ENCODE measurements at regions not wholly inside any gene's neighbourhood (a gene's known extent, or its start where the extent isn't known, plus 50 kb on each side); places are given as distances from the start of the nearest gene placed in this dataset.

GRCh38 chr3:117618462-117618861, 908.9 kb downstream of the TUSC7 start:
- Histone ChIP-seq H4K20me1 (ENCODE audit: insufficient read depth, low read length) (no peaks in the 10 kb centered on the region), H3K4me1 (ENCODE audit: low read length) (peaks cover 42% of the 10 kb centered on the region), H3K79me2 (ENCODE audit: low read length) (no peaks in the 10 kb centered on the region), H3K9me2 (replicated peaks; ENCODE audit: insufficient read depth, low read length) (no peaks in the 10 kb centered on the region), H3K4me2 (ENCODE audit: low read depth, low read length) (no peak overlapping the region), H2AFZ (ENCODE audit: low read length) (no peak overlapping the region), H3K9ac (ENCODE audit: low read length) (no peak overlapping the region), H3K27ac (ENCODE audit: low read length) (no peak overlapping the region), H3K27me3 (replicated peaks; ENCODE audit: insufficient read depth, low read length) (no peaks in the 10 kb centered on the region), H3K9me3 (replicated peaks; ENCODE audit: insufficient read depth, low read length) (no peaks in the 10 kb centered on the region), H3K4me3 (ENCODE audit: low read length) (no peak overlapping the region), H3K36me3 (replicated peaks; ENCODE audit: insufficient read depth, low read length) (no peaks in the 10 kb centered on the region), H3F3A (ENCODE audit: insufficient read depth, low read length) (peaks cover 4% of the 10 kb centered on the region; the same call in 1 of the 2 replicates)
- DNase-seq, result no peak
- TF ChIP-seq CTCF (IDR thresholded peaks at IDR 0.05; ENCODE audit: low read length), result no peak

DNA sequence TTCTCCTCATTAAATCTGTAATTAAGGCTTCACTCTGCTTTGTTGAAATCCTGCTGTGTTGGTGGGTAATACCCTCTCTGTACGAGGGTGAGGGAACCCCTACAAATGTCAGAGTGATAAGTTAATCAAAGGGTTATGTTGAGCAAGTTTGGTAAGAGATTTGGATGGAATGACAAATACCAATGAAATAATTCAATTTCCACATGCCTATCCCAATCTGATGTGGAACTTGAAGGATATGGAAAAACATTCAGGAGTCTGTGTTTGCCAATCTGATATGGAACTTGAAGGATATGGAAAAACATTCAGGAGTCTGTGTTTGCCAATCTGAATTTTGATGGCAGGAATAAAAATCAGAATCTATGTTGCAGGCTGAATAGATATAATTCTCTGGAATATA, 910.2 kb downstream of the TUSC7 start:
- Histone ChIP-seq H3K36me3 (replicated peaks; ENCODE audit: insufficient read depth, low read length) (no peaks in the 10 kb centered on the region), H4K20me1 (ENCODE audit: insufficient read depth, low read length) (no peaks in the 10 kb centered on the region), H3K4me1 (ENCODE audit: low read length) (peaks cover 42% of the 10 kb centered on the region), H3K4me2 (ENCODE audit: low read depth, low read length) (peak overlapping the region; percentile 56; the same call in 1 of the 2 replicates), H3K9ac (ENCODE audit: low read length) (no peak overlapping the region), H2AFZ (ENCODE audit: low read length) (no peak overlapping the region), H3K9me3 (replicated peaks; ENCODE audit: insufficient read depth, low read length) (no peaks in the 10 kb centered on the region), H3K9me2 (replicated peaks; ENCODE audit: insufficient read depth, low read length) (no peaks in the 10 kb centered on the region), H3K27me3 (replicated peaks; ENCODE audit: insufficient read depth, low read length) (no peaks in the 10 kb centered on the region), H3K4me3 (ENCODE audit: low read length) (no peak overlapping the region), H3K27ac (ENCODE audit: low read length) (no peak overlapping the region), H3K79me2 (ENCODE audit: low read length) (no peaks in the 10 kb centered on the region), H3F3A (ENCODE audit: insufficient read depth, low read length) (peaks cover 4% of the 10 kb centered on the region; the same call in 1 of the 2 replicates)
- TF ChIP-seq EZH2 (optimal IDR thresholded peaks at IDR 0.05; ENCODE audit: low read depth, low read length) (no peak), CTCF (IDR thresholded peaks at IDR 0.05; ENCODE audit: low read length) (no peak), EZH2phosphoT487 (IDR thresholded peaks at IDR 0.05; ENCODE audit: low read length) (no peak)
- DNase-seq, result no peak

DNA sequence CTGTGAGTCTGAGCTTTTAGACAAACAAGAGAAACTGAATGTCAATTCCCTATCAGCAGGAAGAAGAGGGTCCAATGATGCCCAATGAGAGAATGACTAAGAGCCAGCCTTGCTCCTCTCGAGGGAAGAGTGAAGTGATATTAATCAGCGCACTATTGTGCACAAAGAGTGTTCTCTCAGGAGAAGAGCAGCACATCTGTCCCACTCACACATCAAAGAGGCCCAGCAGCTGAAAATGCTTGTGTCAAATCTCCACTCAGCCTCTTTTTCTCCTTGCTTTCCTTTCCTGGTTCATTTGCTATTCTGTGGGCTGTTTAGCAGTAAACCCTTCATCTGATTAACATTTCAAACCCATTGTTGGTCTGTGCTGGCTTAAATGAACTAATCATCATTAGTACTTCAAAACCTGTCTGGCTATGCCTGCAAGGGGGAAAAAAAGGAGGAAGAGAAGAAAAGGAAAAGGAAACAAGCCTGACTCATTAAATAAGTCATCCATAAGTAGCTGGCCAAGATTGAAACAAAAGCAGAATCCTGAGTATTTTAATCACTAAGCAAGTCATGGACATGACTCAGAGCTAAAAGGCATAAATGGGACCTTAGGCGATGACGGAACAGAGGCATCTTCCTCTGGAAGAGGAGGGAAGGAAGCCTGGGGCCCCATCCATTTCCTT, 912.7 kb downstream of the TUSC7 start:
- Histone ChIP-seq H3K9ac (ENCODE audit: low read length) (no peak overlapping the region), H2AFZ (ENCODE audit: low read length) (no peak overlapping the region), H3K4me2 (ENCODE audit: low read depth, low read length) (no peak overlapping the region), H3K79me2 (ENCODE audit: low read length) (no peaks in the 10 kb centered on the region), H3K9me3 (replicated peaks; ENCODE audit: insufficient read depth, low read length) (no peaks in the 10 kb centered on the region), H3K27me3 (replicated peaks; ENCODE audit: insufficient read depth, low read length) (no peaks in the 10 kb centered on the region), H3K4me1 (ENCODE audit: low read length) (peaks cover 53% of the 10 kb centered on the region), H4K20me1 (ENCODE audit: insufficient read depth, low read length) (no peaks in the 10 kb centered on the region), H3K27ac (ENCODE audit: low read length) (no peak overlapping the region), H3K36me3 (replicated peaks; ENCODE audit: insufficient read depth, low read length) (no peaks in the 10 kb centered on the region), H3K9me2 (replicated peaks; ENCODE audit: insufficient read depth, low read length) (no peaks in the 10 kb centered on the region), H3K4me3 (ENCODE audit: low read length) (no peak overlapping the region), H3F3A (ENCODE audit: insufficient read depth, low read length) (peaks cover 4% of the 10 kb centered on the region; the same call in 1 of the 2 replicates)
- DNase-seq, result no peak
- TF ChIP-seq EZH2phosphoT487 (IDR thresholded peaks at IDR 0.05; ENCODE audit: low read length) (no peak), EZH2 (optimal IDR thresholded peaks at IDR 0.05; ENCODE audit: low read depth, low read length) (no peak)

DNA sequence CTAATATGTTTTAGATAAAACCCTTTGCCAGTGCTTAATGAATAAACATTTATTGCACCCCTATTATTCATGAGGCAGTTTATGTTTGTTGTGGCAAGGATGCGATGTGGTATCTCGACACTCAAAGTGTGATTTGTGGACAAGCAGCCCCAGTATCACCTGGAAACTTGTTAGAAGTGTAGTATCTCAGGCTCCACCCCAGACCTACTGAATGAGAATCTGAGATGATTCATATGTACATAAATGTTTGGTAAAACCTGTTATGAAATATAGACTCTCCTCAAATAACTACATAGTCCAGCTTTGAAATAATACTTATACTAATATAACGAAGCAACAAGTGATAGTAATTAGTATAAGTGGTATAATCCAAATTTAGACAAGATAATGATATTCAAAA, 914.8 kb downstream of the TUSC7 start:
- Histone ChIP-seq H3K36me3 (replicated peaks; ENCODE audit: insufficient read depth, low read length) (no peaks in the 10 kb centered on the region), H3F3A (ENCODE audit: insufficient read depth, low read length) (peaks cover 24% of the 10 kb centered on the region), H3K27me3 (replicated peaks; ENCODE audit: insufficient read depth, low read length) (no peaks in the 10 kb centered on the region), H2AFZ (ENCODE audit: low read length) (no peak overlapping the region), H3K4me2 (ENCODE audit: low read depth, low read length) (no peak overlapping the region), H3K4me1 (ENCODE audit: low read length) (peaks cover 55% of the 10 kb centered on the region), H4K20me1 (ENCODE audit: insufficient read depth, low read length) (no peaks in the 10 kb centered on the region), H3K79me2 (ENCODE audit: low read length) (no peaks in the 10 kb centered on the region), H3K9ac (ENCODE audit: low read length) (no peak overlapping the region), H3K9me2 (replicated peaks; ENCODE audit: insufficient read depth, low read length) (no peaks in the 10 kb centered on the region), H3K27ac (ENCODE audit: low read length) (no peak overlapping the region), H3K9me3 (replicated peaks; ENCODE audit: insufficient read depth, low read length) (no peaks in the 10 kb centered on the region), H3K4me3 (ENCODE audit: low read length) (no peak overlapping the region)
- TF ChIP-seq CTCF (IDR thresholded peaks at IDR 0.05; ENCODE audit: low read length), result no peak
- TF ChIP-seq EZH2 (optimal IDR thresholded peaks at IDR 0.05; ENCODE audit: low read depth, low read length), result no peak
- TF ChIP-seq EZH2phosphoT487 (IDR thresholded peaks at IDR 0.05; ENCODE audit: low read length), result no peak
- DNase-seq, result no peak

All from MM.1S (cell line).